ENCODE measurements at regions not wholly inside any gene's neighbourhood (a gene's known extent, or its start where the extent isn't known, plus 50 kb on each side); places are given as distances from the start of the nearest gene placed in this dataset.

GRCh38 chr4:148975464-148975863 lies 533.2 kb upstream of the NR3C2 start:
- Histone ChIP-seq H3K36me3 (replicated peaks in 1 of 2) (no peaks in the 10 kb centered on the region), H3K27me3 (no peaks in the 10 kb centered on the region), H3K27ac (no peak overlapping the region), H3K4me3 (no peak overlapping the region), H3K4me1 (replicated peaks in 1 of 2) (no peaks in the 10 kb centered on the region), H3K9me3 (replicated peaks in 1 of 3) (no peaks in the 10 kb centered on the region)
- intact Hi-C loops (cut with DNase I), result no loop called here
- 62 to 71% (median 67%) methylated on average over 1 of the region's 1 CpG for WGBS, 4 donors
- no peak for TF ChIP-seq POLR2A (IDR thresholded peaks at IDR 0.05)
- TF ChIP-seq, protein P1, sequence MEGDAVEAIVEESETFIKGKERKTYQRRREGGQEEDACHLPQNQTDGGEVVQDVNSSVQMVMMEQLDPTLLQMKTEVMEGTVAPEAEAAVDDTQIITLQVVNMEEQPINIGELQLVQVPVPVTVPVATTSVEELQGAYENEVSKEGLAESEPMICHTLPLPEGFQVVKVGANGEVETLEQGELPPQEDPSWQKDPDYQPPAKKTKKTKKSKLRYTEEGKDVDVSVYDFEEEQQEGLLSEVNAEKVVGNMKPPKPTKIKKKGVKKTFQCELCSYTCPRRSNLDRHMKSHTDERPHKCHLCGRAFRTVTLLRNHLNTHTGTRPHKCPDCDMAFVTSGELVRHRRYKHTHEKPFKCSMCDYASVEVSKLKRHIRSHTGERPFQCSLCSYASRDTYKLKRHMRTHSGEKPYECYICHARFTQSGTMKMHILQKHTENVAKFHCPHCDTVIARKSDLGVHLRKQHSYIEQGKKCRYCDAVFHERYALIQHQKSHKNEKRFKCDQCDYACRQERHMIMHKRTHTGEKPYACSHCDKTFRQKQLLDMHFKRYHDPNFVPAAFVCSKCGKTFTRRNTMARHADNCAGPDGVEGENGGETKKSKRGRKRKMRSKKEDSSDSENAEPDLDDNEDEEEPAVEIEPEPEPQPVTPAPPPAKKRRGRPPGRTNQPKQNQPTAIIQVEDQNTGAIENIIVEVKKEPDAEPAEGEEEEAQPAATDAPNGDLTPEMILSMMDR (IDR thresholded peaks at IDR 0.05), result no peak
- DNase-seq, result no peak

- no peak overlapping the region for H3K4me3 ChIP-seq
- H3K4me1 ChIP-seq (replicated peaks in 1 of 2), result no peaks in the 10 kb centered on the region
- H3K27ac ChIP-seq, result no peak overlapping the region
- no peaks in the 10 kb centered on the region for H3K36me3 ChIP-seq (replicated peaks in 1 of 2)
- no peak for DNase-seq
- H3K9me3 ChIP-seq (replicated peaks in 1 of 3), result no peaks in the 10 kb centered on the region
- intact Hi-C loops (cut with DNase I), result no loop called here
- TF ChIP-seq, protein P1 (IDR thresholded peaks at IDR 0.05), result no peak
- TF ChIP-seq POLR2A (IDR thresholded peaks at IDR 0.05), result no peak
- whole genome bisulfite sequencing, 4 donors, result 74 to 83% (median 78%) methylated on average over 2 of the region's 2 CpGs
- no peaks in the 10 kb centered on the region for H3K27me3 ChIP-seq
These were observed 522.9 kb upstream of the NR3C2 start for GRCh38 chr4:148965080-148965479.

- Histone ChIP-seq H3K9me3 (replicated peaks in 1 of 3) (no peaks in the 10 kb centered on the region), H3K4me3 (no peak overlapping the region), H3K4me1 (replicated peaks in 1 of 2) (no peaks in the 10 kb centered on the region), H3K27ac (no peak overlapping the region), H3K27me3 (no peaks in the 10 kb centered on the region), H3K36me3 (replicated peaks in 1 of 2) (no peaks in the 10 kb centered on the region)
- DNase-seq, result no peak
- TF ChIP-seq, protein P1 (IDR thresholded peaks at IDR 0.05), result no peak
- no peak for TF ChIP-seq POLR2A (IDR thresholded peaks at IDR 0.05)
- intact Hi-C loops (cut with DNase I), result no loop called here
- 72 to 80% (median 73%) methylated on average over 2 of the region's 2 CpGs for WGBS, 4 donors
These were observed 522.2 kb upstream of the NR3C2 start for GRCh38 chr4:148964456-148964855.

DNA sequence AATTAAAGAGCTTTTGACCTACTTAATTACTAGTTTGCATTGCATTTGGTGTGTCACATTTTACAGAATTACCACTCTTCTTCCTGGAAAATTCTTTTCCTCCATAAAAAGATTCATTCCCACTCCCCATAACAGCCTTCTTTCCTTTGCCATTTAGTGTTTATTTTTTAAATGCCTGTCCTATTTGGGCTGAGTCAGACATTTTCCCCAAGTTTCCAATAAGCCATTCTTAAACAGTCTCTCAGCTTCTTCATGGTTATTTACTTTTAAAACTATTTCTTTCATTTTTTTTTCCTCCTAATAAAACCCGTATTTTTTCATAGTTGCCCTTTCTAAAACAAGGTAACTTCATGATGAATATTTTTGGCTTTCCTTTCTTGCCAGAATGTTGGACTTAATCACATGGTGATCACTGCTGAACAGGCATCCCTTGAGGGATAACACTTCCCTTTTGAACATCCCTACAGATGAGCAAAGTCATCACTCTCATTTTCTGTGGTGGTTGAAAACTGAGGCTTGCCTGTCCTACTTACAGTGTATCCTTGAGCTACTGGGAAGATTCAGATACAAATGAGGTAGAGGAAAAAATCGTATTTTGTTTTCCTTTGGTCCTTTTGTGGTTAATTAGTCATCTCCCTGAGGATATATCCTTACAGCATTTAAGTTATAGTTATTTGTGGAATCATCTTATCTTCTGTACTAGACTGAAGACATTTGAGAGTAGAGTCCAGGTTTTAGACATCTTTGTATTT lies 520.5 kb upstream of the NR3C2 start:
- TF ChIP-seq, protein P1 (IDR thresholded peaks at IDR 0.05), result no peak
- no peak for TF ChIP-seq POLR2A (IDR thresholded peaks at IDR 0.05)
- DNase-seq, result no peak
- intact Hi-C loops (cut with DNase I), result no loop called here
- WGBS, 4 donors, result 51 to 63% (median 53%) methylated on average over 2 of the region's 2 CpGs
- Histone ChIP-seq H3K27ac (no peak overlapping the region), H3K27me3 (no peaks in the 10 kb centered on the region), H3K9me3 (replicated peaks in 1 of 3) (no peaks in the 10 kb centered on the region), H3K4me3 (no peak overlapping the region), H3K4me1 (replicated peaks in 1 of 2) (no peaks in the 10 kb centered on the region), H3K36me3 (replicated peaks in 1 of 2) (no peaks in the 10 kb centered on the region)
